ENCODE measurements at regions not wholly inside any gene's neighbourhood (a gene's known extent, or its start where the extent isn't known, plus 50 kb on each side); places are given as distances from the start of the nearest gene placed in this dataset.

GRCh38 chr5:38011668-38012188 lies 171.9 kb upstream of the GDNF start:
- TF ChIP-seq CTCF (conservative IDR thresholded peaks at IDR 0.05; ENCODE audit: low read length) (no peak), EZH2phosphoT487 (IDR thresholded peaks at IDR 0.05; ENCODE audit: borderline replicate concordance, low read depth, low read length) (no peak)

Data from OCI-LY7 (cell line).